ENCODE measurements at regions not wholly inside any gene's neighbourhood (a gene's known extent, or its start where the extent isn't known, plus 50 kb on each side); places are given as distances from the start of the nearest gene placed in this dataset.

DNA sequence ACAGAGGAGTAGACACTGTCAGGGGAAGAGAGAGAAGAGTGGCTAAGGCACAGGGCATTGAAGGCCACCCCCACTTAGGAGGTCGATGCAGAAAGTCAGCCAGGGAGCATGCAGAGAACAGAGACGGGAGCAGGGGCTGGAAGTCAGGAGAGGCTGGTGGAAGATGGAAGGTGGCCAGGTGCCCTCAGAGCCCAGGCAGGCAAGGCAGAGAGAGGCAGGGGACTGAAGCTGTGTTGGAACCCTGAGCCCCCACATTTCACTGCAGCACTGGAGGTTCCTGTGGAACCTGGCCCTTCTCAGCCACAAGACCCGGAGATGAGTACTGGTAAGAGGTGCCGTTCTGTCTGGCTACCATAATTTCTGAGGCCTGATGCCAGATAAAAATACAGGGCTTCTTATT is 238.3 kb upstream of the NCAM1 start:
- no peak for DNase-seq

DNA sequence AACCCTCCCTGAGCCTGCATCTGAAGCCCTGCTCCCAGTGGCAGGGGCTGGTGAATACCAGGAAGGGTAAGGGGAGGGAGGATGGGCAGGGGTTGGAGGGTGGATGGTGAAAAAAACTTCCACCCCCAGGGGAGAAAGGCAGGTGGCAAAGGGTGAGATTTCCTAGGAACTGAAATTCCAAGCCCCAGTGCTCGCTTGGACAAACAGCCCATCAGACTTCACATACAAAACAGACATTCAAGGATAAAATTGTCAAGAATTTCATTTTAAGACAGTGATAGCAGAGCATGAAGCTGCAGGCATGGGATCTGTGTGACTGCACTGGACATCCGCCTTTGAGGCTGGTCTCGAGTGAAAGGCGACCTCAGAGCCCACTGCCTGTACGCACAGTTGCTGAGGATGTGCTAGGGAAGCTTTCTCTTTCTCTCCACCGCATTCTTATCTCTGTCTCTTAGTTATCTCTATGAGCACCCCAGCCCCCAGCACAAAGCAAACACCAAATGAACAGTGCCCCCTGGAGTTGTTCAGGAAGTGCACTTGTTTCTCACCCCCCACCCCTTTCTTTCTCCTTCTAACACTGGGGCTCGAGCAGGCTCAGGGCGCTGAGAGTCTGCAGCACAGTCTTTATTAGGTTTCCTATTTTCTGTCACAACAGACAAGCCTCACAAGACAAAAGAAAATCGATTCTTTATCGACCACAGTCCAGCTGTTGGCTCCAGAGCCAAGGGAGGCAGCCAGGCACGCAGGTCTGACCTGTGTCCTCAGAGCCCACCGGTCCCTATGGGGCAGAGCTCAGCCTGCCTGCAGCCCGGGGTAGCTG is 237.3 kb upstream of the NCAM1 start:
- no peak for DNase-seq

DNA sequence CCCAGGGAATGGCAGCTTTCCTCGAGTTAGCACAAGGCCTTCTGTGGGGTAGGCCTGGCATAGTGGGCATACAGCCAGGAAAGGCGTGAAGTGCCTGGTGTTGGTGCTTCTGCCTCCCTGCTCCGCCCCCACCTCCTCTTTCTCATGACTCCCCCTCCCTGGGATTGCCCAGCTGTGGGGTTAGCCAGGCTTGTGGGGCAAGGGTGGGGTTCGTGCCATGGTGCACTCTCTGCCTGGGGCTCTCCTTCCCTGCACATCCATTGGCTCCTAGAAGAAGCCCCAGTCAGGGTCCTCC is 236.8 kb upstream of the NCAM1 start:
- DNase-seq: no peak

DNA sequence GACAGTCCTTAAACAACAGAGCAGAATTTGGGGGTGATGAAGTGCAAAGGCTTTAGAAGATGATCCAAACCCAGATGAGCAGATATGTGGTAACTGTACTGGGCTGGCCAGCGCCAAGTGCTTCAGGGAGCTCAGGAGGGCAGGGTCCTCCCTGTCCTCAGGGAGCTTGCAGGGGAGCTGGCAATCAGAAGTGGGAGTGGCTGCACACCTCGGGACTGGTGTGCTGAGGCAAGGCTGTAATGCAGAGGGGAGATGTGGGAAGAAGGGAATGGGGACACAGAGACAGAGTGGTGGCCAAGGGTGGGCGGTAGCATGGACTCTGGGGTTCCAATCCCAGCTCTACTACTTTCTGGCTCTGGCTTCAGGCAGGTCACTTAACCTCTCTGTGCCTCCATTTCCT is 235.6 kb upstream of the NCAM1 start:
- DNase-seq: no peak

DNA sequence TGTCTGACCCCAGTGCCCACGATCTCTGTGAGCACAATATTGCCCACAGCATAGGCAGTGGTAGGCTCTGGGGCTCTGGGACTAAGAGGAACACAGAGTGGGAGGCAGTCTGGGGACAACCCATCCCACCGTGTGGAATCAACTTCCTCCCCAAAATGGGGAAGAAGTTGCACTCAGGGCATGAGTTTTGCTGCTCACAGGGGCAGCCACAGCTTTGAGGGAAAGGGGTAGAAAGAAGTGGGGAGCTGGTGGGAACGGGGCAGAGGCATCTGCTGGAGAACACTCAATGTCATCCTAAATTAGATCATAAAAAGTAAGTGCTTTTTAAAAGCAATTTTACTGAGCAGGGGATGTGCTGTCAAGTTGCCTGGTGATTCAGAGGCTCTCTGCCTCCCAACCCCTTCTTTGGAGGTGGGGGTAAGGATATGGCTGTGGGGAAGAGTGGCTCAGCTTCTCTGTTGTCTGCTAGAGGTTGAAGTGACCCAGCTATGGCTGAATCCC is 233.8 kb upstream of the NCAM1 start:
- no peak for DNase-seq

DNA sequence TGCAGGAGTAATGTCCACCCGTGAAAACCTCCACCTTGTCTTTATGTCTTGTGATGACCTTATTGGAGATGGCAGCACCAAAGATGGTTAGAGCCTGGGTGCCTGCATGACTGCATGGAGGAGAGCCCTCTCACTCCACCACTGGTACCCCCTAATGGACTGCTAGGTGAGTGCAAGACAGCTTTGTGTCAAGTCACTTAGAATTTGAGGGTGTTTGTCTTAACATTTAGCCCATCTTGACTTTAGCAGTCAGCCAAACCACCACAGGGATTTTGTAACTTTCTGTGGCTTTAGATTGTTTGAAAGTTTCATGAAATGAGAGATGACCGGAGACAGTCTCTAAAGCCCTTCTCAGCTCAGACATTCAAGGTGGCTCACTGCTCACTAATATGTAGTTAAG is 232.9 kb upstream of the NCAM1 start:
- DNase-seq: no peak

DNA sequence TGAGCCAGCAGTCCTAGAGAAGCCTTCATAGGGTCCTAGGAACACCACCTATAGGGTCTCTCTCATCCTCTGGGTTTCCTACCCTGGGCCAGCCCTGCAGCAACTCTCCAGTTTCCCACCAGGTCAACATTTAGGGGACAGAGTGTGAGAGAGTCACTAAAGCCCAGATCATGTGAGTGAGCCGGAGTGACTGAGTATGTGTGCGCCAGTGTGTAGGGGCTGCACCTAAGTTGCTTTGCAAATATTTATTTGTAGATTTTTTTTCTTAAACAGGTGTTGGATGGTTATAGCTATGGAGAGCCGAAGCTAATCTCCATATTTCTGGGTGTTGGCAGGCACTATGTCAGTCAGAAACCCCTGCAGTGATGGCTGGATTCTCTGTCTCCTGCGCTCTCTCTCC is 232.5 kb upstream of the NCAM1 start:
- DNase-seq: no peak

DNA sequence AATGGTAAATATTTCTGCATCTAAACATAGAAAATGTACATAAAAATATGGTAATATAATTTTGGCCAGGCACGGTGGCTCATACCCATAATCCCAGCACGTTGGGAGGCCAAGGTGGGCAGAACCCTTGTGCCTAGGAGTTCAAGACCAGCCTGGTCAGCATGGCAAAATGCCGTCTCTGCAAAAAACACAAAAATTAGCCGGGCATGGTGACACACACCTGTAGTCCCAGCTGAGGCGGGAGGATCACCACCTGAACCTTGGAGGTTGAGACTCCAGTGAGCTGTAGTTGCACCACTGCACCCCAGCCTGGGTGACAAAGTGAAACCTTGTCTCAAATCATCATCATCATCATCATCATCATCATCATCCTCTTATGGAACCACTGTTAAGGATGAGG is 230.6 kb upstream of the NCAM1 start:
- no peak for DNase-seq

DNA sequence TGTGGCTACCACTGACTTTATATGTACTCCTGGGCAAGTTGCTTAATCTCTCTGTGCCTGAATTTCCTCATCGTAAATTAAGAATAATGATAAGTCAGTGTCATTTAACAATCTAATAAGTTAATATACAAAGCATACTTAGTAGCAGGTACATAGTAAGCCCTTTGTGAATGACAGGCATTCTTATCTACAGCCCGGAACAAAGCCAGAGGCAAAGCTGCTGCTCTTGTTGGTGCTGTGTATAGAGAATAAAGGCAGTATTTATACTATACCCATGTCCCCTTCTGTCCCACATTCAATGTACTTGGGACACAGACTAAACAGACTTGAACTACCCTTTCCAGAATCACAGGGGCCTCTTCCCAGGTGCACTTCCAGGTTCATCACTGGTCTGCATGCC is 229.7 kb upstream of the NCAM1 start:
- DNase-seq: no peak

DNA sequence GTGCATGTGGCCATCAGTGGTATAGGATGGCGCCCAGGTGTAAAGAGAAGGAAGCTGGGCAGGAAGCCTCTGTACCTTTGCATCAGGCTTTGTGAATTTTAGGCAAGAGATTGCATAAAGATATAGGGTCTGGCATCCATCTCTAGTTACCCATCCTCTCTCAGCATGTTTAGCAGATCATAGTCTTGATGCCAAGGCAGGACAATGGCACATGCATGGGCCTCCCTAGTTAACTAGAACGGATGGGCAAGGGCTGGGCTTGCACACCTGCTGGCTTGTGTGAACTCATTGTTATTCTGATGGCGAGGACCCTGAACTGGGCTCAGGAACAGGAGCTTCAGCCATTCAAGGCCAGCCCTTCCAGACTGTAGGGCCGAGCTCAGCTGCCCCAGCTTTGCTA is 229.2 kb upstream of the NCAM1 start:
- DNase-seq: no peak

DNA sequence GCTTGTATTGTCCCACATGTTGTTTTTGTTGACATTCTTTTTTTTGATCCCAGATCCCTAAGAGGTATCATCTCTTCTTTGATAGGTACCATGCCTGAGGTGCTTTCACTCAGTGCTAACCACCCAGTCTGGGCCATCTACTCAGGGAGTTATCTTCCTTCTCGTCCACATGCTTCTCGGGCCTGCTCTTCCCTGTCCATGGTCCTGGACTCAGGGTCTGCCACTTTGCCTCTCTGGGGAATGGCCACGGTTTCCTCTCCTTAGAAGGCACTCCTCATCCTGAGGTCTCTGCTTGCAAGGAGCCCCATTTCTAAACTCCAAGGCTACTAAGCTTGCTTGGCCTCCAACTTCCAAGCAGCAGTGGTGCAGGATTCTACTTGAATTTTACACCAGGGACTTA is 227.0 kb upstream of the NCAM1 start:
- peak; percentile 57 for DNase-seq

DNA sequence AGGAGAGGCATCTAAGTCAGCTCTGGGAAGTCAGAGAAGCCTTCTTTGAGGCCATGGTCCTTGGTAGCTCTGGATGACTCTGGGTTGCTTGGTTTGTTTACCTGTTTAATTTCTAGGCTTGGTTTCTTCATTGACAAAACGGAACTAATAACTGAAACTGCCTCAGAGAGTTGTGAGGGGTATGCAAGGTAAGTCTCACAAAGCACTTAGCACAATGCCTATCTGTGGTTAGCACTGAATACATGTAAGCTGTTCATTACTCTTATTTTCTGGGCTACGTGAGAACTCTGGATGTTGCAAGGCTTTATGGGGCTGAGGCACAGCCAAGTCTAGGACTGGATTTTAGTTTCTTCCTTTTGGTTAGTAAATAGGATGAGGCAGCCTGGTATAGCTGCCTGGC is 225.8 kb upstream of the NCAM1 start:
- no peak for DNase-seq

DNA sequence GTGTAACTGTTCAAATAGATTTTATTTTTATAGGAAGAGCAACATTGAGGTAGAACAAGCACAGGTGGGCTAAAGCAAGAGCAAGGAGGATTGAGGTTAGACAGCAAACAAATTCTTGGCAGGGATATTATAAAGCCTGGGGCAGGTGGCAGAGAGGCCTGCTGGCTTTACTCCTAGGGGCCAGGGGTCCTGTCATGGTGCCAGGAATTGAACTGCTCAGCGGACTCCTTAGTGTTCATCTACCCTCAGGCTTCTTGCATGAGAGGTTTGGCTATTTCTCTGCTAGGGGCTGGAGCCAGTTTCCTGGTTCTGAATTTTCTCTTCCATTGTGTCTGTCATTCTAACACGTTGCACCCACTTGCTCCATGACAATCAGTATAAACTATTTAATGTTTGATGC is 217.2 kb upstream of the NCAM1 start:
- no peak for DNase-seq

DNA sequence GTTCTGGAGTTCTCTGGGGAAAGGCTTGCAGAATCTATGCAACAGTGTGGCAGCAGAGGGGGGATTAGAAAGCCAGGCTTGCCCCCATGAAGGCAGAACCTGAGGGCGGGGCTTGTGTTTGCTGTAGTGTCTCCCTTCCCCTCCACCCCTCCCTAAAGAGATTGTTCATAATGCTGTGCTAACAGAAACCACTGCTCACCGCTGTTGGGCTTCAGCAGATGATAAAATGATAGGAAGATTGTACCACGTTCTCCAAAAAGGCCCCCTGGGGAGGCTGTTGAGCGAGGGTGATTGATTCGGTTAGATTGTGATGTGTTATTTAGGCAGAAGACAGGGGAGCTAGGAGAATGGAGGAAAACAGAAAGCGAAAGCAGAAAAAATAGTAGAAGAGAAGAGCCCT is 215.2 kb upstream of the NCAM1 start:
- DNase-seq: no peak

DNA sequence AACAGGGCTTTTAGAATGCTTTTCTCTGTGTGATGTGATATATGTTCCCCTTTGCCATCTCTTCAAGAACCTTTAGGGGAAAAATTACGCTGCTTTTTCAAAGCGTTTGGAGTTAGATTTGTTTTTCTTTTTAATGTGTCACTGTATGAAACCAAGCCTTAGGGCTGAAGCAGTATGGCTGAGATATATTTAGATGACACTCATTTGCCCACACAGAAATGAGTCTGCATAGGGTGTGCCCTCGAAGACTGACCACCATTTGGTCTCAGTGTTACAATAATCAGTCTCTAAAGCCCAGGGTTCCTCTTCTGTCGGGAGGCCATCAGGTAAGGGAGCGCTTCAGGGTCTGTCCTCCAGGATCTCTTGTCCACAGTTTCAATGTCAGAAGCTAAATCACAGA is 213.0 kb upstream of the NCAM1 start:
- DNase-seq: no peak

DNA sequence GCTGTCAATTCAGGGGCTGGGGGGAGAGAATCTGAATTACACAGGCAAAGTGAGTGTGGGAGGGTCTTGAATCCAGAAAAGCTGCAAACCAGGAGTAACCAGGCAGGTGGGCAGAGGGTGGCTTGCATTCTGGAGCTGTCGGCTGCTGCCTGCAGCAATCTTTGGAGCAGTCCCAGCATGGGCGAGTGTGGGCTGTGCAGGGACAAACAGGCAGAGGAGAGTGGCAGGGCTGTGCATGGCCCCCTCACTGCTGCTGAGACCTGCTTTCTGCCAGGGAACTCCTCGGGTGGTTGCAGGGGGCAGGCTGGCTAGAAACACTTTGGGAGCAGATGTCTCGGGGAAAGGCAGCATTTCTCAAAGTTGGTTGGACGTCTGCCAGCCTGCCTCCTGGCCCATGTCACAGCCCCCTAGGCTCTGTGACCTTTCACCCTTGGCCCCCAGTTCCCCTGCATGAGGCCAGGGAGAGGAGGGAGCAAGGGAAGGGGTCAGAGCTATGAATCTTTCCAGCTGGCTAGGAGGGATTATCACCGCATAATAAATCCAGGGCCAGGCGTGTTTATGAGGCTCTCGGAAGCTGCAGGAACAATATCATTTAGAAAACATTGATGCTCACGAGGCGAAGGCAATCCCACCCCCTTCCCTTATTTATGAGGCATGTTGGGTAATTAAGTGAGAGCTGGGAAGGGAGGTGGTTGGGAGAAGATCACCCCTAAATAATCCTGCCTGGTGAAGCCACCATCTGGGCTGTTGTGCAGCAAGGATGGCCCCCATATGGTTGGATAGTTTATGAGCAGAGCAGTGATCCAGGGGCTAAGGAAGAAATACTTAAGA is 212.3 kb upstream of the NCAM1 start:
- DNase-seq: no peak

DNA sequence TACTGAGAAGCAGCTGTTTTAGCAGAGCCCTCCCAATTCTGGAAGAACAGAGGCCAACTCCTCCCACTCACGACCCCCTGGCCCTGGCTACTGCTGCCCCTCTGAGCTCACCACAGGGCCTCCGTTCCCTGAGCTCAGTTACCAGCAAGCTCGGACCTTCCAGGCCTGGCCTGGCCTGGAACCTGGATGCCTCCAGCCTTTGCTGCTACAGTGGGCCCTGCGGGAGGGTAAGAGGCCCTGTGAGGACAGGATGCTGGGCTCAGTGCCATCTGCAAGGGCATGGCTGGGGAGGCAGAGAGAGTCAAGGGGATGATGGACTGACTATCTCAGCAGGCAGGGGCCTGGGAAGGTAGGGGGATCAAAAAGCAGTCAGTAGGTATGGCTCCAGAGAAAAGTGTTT is 209.9 kb upstream of the NCAM1 start:
- DNase-seq: no peak

DNA sequence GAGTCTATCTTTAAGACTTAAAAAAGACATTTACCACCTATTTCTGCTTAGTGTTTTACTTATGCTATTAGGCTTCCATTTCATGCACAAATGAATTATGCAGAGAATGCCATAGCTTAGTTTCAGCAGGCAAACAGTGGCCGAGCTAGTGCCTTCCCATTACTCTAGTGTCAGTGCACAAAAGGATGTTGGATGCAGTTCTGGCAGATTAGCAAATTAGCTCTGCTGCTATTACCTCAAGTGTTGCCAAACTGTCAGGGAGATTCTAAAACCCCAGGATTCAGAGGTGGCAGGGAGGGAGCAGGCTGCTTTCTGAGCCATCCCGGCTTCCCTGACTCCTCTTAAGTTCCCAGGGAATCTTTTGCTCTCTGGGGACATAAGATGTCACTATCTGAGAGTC is 209.4 kb upstream of the NCAM1 start:
- DNase-seq: no peak

DNA sequence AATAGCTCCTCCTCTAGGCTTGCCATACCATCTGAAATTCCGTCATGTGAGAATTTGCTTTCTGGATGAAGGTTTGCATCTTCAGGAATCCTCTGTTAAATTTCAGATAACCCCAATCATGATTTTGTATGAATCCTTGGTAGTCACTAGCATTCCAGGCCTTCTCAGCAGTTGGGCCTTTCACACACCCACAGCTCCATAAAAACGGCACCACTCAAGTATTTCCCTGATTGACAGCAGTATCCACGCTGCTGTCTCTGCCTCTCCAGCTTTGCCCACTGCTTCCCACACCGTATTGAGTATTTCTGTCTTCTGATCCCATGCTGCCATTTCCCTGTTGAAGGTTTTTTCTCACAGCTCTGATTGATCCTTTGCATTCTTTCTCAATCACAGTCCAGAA is 208.7 kb upstream of the NCAM1 start:
- DNase-seq: no peak

DNA sequence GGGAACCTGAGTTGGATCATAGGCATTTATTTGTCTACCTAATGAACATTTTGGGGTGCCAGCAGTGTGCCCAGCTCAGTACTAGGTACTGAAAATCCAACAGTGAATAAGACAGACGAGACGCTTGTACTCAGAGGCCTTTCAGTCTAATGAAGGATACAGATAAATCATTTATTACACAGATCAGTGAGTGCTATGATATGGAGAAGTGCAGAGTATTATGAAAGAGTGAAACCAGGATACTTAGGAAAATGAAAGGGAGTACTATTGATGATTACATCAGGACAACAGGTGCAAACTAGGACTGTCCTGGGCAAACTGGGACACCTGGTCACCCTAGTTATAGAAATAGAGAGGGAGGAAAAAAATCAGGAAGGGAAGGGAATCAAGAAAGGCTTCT is 207.5 kb upstream of the NCAM1 start:
- no peak for DNase-seq

DNA sequence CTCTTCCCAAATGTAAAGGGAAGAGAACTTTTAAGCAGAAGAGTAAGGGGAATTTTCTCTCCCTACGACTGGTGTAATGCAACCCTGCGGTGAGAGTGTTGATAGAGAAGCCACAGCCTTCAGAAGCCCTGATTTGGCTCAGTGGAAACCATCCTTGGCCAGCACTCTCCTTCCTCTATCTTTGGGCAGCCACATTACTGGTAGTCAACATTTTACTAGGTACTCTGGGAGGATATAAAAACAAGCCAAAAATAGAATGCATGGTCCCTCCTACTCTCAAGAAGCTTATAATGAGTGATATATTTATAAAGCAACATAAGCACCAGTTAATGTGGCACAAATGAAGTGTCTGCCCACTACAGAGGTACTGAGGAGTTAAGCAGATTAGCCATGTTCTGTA is 201.8 kb upstream of the NCAM1 start:
- no peak for DNase-seq

DNA sequence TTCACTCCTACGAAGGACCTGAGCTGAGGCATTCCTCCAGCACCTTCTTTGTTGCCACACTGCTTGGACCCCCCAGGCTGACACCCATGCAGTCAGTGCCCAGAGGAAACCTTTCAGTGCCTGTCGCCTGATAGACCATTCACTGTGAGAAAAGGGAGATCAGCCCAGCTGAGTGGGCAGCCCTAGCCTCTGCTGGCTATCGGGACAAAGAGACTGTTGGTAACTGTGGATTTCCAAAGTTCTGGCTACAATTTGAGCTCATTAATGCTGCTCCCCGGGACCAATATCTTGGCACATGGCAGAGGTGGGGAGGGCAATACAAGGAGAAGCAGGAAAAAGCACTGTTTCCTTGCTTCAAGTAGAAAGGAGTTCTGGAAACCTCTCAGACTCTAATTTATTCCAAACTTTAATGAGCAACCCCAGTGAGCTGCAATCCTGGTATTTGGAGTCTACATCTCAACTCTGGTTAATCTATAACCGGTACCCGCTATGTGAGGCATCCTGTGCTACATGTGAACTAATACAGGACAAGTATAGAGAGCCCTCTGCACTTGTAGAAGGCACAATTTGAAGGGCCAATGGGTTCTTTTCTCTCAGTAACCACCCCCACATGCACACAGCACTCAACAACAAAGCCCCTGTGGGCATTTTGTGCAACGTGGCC is 200.7 kb upstream of the NCAM1 start:
- DNase-seq: no peak

DNA sequence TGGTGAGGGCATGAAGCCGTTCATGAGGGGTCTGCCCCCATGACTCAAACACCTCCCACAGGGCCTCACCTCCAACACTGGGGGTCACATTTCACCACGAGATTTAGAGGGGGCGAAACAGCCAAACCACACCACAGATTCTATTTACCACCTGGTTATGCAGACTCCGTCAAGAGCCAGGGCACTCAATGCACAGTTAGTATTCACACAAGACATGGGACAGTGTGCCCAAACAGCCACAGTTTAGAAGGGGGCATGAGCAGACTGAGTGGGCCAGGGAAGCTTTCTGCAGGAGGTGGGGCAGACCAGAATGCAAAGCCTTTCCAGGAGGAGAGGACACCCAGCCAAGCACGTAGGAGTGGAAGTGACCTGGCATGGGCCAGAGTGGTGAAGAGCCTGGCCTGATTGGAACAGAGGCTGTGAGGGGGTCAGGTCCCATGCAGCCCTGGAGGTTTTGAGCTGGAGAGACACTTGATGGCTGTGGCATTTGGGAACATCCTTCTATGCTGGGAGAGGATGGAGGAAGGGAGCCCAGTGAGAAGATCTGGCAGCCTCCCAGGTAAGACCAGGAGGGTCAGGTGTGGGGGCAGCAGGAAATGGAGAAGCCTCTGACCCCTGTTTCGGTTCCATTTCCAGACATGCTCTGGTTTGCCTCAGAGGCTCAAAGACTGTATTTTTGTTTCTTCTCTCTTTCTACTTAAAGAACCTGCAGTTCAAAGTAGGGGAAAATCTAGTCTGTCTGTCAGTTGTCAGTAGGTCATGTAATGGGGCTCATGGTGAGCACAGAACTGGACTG is 199.1 kb upstream of the NCAM1 start:
- DNase-seq: no peak

Data from fibroblast of skin of scalp (primary cell).